Stimulated activated naive CD8-positive, alpha-beta T cell treated with anti-CD3 and anti-CD28 coated beads, Interleukin-15, Interleukin-2, amounts not matched to agents 100 U/mL and 50 U/mL, for 24 hours (primary cell): ENCODE measurements at regions not wholly inside any gene's neighbourhood (a gene's known extent, or its start where the extent isn't known, plus 50 kb on each side); places are given as distances from the start of the nearest gene placed in this dataset.
"Not testable (repeated sequence)": the region's sequence is repeated elsewhere in the genome, so short reads cannot be mapped to it uniquely, and the experiment has no call there.

Experiments used
- ATAC-seq: fragments of 150-1000 bp; cut with Tn5 transposase; one replicate; pipeline ENCODE4 v1.10.0; 2021
- DNase-seq: peaks from one replicate; pipeline ENCODE4 v3.0.0; 2021

DNA sequence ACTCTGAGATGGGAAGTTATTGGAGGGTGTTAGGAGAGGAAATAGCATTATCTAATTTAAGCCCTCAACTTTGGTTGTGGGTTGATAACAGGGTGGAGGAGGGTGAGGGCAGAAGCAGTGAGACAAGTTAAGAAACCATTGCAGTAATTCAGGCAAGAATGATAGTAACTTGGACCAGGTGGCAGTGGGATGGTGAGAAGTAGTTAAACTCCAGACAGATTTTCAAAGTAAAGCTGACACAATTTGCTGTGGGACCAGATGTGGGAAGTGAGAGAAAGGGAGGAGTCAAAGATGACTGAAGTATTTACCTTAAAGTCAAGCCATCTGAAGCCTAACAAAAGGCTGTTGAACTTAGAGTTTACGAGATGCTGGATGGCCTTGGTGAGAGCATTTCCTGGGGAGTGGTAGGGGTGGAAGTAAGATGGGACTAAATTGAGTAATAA, 163.2 kb upstream of the KLF7 start:
- ATAC-seq (no peak), DNase-seq (no peak)

GRCh38 chr2:207330912-207331311, 165.2 kb upstream of the KLF7 start:
- peak; percentile 72 for DNase-seq
- ATAC-seq, result peak; percentile 84

DNA sequence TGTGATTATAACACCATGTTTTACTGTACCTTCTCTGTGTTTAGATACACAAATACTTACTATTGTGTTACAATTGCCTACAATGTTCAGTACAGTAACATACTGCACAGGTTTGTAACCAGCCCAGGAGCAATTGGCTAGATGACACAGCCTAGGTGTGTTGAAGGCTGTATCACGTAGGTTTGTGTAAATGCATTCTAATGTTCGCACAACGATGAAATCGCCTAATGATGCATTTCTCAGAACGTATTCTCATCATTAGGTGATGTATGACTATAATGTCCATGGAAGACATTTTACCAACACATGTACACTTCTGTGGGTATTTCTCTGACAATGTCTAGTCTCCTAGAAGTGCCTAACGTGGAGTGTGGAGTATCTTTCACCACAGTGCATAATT, 165.9 kb upstream of the KLF7 start:
- ATAC-seq (no peak), DNase-seq (no peak)

- ATAC-seq, result no peak
- DNase-seq, result no peak
These were observed 166.9 kb upstream of the KLF7 start for GRCh38 chr2:207332480-207333212.

DNA sequence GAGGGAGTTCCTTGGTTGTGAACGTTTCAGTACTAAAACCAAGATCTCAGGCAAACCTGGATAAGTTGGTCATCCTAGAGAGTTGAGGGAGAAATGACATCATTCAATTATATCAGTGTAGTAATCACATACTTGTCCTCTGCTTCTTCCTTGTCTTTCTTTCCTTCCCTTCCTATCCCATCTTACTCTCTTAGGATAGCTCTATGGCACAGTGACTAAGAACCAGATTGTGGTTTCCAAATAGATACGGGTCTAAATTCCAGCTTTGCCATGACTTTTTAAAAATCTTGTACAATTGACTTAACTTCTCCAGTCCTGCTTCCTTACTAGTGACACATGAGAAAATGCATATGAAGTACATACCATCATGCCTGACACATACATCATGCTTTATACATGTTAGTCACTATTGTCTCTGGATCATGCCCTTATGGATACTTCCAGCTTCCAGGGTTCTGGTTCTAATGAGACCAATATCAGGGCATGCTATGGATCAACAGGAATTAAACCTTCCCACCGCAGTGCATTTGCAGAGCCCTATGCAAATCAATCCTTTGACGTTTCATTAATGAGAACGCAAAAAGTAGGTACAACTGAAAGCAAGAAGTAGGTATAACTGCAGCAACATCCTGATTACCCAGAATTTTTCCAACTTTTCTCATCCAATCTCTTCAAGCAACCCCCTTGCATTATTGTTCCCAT, 168.0 kb upstream of the KLF7 start:
- DNase-seq (no peak), ATAC-seq (no peak)

DNA sequence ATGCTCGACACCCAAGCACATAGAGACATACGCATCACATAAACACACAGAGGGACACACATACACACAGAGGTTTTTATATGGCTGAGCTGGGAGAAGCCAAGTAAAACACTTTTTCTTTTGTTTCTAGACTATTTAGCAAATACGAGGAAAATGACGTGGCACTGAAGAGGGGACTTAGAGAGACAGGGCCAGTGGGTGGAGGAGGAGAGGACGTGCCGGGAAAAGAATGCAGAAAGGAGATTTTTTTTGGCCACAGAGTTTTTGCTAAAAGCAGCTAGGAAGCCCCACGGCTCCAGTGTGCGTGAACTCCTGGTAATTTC, 168.5 kb upstream of the KLF7 start:
- ATAC-seq, result peak; percentile 19
- DNase-seq, result no peak

GRCh38 chr2:207334624-207335371, 169.1 kb upstream of the KLF7 start:
- ATAC-seq (peak; percentile 29), DNase-seq (peak; percentile 58)

GRCh38 chr2:207337234-207338219, 171.8 kb upstream of the KLF7 start:
- ATAC-seq (peak; percentile 55), DNase-seq (no peak)

DNA sequence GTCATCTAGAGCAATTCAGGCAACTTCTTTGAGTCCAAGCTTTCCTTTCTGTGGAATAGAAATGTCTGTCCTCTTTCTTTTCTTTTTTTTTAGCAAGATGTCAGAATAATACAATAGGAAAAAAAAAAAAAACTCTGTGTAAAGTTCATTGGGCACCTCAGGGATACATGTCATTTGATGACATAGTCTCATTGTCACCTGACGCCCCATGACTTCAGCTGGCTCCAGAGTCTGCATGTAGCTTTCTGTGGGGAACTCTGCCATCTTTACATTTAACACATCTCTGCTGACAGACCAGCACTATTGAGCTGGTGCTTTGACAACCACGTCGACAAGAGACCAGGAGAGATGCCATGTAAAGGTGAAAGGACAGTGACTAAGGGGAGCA, 172.5 kb upstream of the KLF7 start:
- no peak for DNase-seq
- peak; percentile 17 for ATAC-seq

DNA sequence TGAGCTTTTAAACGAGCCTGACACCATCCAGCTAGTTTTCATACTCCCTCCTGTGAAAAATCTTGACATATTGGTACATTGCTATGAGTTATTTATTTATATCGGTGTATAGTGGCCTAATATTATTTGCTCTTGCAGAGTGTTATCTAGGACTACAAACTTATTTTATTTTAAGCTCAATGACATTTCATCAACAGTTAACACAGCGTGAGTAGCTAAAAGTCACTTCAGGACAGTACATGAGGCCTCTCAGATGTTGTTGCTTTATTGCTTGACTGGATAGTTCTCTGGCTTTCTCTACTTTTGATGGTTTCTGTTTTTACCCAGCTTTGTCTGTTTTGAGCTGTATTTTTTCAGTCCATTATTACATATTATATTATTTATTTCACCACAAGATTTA, 172.9 kb upstream of the KLF7 start:
- DNase-seq (no peak), ATAC-seq (no peak)

GRCh38 chr2:207341112-207341750, 175.5 kb upstream of the KLF7 start:
- no peak for DNase-seq
- ATAC-seq, result no peak

DNA sequence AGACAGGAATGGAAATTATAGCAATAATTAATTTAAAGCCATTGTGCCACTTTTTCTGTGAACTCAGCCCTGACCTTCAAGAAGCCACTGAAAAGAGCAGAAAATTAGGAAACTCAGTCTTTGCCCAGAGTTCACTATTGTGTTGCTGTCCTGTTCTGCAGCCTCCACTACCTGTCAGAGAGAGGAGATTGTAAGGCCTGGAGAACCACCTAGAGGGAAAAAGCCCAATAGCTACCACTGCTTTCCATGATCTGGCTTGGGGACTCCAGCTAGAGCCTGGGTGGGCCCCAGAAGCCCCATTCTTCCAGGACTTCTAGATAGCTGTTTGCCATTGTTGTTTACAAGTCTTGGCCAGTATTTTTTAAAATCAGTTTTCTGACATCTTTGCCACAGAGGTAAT, 176.1 kb upstream of the KLF7 start:
- no peak for DNase-seq
- no peak for ATAC-seq

DNA sequence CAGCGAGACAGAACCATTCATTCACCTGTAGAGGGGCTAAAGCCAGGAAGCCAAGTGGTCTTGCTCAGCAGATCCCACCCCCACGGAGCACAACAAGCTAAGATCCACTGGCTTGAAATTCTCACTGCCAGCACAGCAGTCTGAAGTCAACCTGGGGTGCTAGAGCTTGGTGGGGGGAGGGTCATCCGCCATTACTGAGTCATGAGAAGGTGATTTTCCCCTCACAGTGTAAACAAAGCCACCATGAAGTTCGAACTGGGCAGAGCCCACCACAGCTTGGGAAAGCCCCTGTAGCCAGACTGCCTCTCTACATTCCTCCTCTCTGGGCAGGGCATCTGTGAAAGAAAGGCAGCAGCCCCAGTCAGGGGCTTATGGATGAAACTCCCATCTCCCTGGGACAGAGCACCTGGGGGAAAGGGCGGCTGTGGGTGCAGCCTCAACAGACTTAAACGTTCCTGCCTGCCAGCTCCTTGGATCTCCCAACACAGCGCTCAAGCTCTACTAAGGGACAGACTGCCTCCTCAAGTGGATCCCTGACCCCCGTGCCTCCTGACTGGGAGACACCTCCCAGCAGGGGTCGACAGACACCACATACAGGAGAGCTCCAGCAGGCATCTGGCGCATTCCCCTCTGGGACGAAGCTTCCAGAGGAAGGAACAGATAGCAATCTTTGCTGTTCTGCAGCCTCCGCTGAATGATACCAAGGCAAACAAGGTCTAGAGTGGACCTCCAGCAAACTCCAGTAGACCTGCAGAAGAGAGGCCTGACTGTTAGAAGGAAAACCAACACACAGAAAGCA, 179.0 kb upstream of the KLF7 start:
- not testable (repeated sequence) for ATAC-seq, DNase-seq

- DNase-seq (no peak), ATAC-seq (no peak)
These were observed 178.6 kb upstream of the CREB1 start for GRCh38 chr2:207351171-207351570.

DNA sequence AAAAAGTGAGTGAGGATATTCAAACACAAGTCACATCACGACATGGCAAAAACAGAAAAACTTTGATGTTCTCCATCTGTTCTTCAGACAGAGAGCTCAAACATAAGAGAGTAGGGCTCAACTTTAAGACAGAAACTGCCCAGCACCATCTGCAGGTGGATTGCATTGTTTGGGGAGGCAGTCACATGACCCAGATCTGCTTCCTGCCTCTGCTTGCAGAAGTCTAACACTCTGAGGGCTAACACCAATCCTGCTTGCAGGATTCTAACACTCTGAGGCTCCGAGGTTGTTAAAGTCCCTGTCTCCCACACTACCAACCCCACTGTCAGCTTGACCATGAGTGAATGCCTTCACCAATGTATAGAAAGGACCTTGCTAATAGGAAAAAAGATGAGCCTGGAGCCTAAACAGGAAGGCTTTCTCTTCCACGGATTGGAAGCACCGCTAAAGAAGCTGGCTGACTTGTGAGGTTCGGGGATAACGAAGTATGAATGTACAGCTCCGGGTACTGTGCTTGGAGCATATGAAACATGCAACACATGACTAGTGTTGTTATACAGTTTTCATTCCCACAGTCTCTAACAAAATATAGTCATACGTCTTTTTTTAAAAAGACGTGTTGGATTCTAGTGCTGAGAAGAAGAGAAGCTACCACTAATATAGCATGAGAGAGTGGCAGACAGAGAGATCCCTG, 176.6 kb upstream of the CREB1 start:
- DNase-seq (no peak), ATAC-seq (no peak)

DNA sequence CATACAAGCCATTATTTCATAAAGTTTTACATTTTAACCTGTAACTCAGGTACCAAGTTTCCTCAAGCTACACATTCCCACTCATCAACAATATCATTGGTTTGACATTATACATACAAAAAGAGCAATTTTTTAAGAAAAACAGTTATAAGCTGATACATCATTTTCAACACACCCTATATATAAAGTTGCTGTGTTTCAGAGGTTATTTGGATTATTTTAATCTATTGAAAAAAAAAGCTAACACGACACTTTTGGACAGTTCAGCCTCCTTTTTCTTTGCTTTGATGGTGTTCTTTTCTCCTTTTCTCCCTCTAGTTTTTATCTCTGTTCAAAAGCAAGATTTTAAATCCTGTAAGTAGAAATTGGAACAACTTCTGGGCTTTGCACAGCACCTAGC, 175.9 kb upstream of the CREB1 start:
- no peak for DNase-seq
- no peak for ATAC-seq

DNA sequence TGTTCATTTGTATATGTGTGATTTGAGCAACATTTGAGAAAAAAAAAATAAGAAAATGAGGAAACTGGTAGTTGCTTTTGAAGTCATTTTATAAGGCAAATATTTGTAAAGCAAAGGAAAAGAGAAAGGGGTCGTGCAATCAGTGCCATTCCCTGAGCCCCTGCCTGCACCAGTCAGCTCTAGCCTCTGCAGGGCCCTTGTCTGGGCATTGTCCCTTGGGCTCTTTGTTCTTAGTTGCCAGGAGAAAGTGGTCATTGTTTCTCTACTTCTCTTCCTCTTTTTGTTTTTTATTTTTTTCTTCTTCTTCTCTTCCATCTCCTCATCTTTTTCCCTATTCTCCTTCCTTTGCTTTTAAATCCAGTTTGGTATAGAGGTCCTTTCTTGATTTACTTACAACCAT, 175.3 kb upstream of the CREB1 start:
- DNase-seq (no peak), ATAC-seq (no peak)

- DNase-seq, result no peak
- ATAC-seq, result no peak
These were observed 173.2 kb upstream of the CREB1 start for GRCh38 chr2:207356567-207356966.

DNA sequence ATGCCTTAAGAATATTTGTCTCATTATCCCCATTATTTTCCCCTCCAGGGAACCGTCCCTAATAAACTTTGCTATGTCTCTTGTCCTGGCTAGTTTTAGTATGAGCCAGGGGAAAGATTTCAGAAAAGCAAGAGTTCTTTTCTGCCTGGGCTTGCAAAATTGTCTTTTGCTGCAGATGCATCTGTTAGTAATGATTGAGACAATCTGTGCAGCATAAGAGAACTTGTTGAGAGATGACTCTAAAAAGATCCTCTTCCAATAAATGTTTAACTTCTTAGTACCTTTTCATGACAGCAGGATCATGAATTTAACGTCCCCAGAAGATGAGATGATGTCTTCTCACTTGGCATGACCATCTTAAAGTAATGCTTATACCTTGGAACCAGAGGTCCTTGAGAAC, 172.5 kb upstream of the CREB1 start:
- ATAC-seq (no peak), DNase-seq (no peak)

DNA sequence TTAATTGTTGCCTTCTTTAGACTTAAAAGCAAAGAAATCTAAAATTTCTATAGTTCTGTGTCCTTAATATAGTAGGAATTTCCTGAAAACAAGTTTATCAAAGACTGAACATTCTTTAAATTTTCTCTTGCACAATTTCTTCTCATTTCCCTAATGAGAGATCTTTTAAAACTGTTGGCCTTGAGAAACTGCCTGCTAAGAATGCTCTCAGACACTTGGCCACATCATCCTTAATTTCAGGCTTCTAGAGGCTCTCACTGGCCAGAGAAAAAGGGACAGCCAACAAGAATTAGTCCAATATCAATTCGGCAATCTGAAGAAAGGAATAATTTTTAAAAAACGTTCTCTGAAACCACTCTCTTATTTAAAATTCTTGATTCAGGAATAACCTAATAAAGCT, 167.0 kb upstream of the CREB1 start:
- DNase-seq (no peak), ATAC-seq (no peak)
